Adrenal gland (tissue), 5 donors: ENCODE measurements at regions not wholly inside any gene's neighbourhood (a gene's known extent, or its start where the extent isn't known, plus 50 kb on each side); places are given as distances from the start of the nearest gene placed in this dataset.

Experiments used
- POLR2A ChIP-seq, 2 donors: fragments of 450-650 bp; IDR thresholded peaks; one replicate each; pipeline ENCODE4 v1.6.1; 2017; ENCODE audit warnings: antibody characterized with exemption in 2 of 2, mild to moderate bottlenecking in 2 of 2, moderate library complexity in 1 of 2
- TF ChIP-seq, protein P1 (sequence below), 6 experiments: fragments of 450-650 bp in 4 of 6; fragments of 200-600 bp in 2 of 6; sonication (generic) in 1 of 6; IDR thresholded peaks; 1 replicate in 5 of 6; 2 replicates in 1 of 6; pipeline versions ENCODE4 v1.5.1 to v1.8.0; 2016 to 2021; ENCODE audit warnings: antibody characterized with exemption in 6 of 6, mild to moderate bottlenecking in 2 of 6, moderate library complexity in 1 of 6
- donor health status: DM: no; HTN: no; CAD: no.

DNA sequence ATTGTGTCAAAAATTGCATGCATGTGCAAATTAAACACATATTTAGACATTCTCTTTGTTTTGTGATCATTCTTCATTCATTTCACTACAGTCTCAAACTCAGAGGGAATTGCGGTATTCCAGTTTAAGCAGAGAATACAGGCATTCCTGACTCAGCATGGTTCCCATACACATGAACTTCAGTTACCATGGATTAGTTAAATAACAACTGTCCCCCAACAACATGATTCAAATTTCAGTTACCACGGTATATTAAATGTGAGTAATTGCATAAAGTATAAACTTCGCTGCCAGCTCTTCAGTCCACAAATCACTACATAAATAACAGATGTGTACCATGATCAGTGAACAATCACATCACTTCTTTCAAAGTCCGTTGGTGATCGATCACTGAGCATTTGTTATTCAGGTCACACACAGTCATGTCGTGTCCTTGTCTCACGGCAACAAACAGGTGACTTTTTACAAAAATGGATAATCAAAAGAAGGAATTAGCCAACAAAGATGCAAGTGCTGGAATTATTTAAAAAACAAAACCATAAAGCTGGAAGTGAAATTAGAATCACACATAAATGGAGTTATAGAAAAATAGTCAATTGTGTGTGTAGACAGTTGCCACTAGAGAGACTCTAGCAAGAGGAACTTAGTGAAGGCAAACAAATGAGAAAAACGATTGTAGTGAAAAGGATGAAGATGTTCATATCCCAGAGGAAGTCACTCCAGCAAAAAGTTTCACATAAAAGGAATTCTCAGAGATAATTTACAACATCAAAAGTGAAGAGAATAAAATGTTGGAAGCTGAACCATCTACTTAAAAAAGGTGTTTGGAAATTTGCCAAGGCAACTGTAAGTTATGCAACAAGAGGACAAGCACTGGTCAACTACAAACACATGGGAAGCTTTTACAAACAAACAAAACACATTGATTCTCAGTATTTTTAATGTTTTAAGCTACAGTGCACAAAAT lies 138.6 kb upstream of the SMARCAD1 start:
- TF ChIP-seq, protein P1, sequence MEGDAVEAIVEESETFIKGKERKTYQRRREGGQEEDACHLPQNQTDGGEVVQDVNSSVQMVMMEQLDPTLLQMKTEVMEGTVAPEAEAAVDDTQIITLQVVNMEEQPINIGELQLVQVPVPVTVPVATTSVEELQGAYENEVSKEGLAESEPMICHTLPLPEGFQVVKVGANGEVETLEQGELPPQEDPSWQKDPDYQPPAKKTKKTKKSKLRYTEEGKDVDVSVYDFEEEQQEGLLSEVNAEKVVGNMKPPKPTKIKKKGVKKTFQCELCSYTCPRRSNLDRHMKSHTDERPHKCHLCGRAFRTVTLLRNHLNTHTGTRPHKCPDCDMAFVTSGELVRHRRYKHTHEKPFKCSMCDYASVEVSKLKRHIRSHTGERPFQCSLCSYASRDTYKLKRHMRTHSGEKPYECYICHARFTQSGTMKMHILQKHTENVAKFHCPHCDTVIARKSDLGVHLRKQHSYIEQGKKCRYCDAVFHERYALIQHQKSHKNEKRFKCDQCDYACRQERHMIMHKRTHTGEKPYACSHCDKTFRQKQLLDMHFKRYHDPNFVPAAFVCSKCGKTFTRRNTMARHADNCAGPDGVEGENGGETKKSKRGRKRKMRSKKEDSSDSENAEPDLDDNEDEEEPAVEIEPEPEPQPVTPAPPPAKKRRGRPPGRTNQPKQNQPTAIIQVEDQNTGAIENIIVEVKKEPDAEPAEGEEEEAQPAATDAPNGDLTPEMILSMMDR (IDR thresholded peaks at IDR 0.05) = no peak
- TF ChIP-seq POLR2A (IDR thresholded peaks at IDR 0.05) = no peak
